NCI-H187 (cell line): ENCODE measurements at regions not wholly inside any gene's neighbourhood (a gene's known extent, or its start where the extent isn't known, plus 50 kb on each side); places are given as distances from the start of the nearest gene placed in this dataset.

Experiments used
- DNase-seq, 2 experiments: peaks; one replicate each; lab custom pipeline; 2025; lab: John Stamatoyannopoulos, UW

- no peak for DNase-seq
Measured at GRCh38 chr5:91283899-91284298, 99.2 kb downstream of the ARRDC3 start.

GRCh38 chr5:91283326-91283725, 99.8 kb downstream of the ARRDC3 start:
- no peak for DNase-seq

- DNase-seq: no peak
Measured at GRCh38 chr5:91282210-91282609, 100.9 kb downstream of the ARRDC3 start.

- no peak for DNase-seq
Measured at GRCh38 chr5:91281401-91281800, 101.7 kb downstream of the ARRDC3 start.

GRCh38 chr5:91280362-91281269, 102.5 kb downstream of the ARRDC3 start:
- peak; percentile 31 to 53 for DNase-seq

GRCh38 chr5:91277840-91278239, 105.3 kb downstream of the ARRDC3 start:
- DNase-seq: no peak

GRCh38 chr5:91277093-91277626, 106.0 kb downstream of the ARRDC3 start:
- DNase-seq: no peak

GRCh38 chr5:91272858-91273257, 110.3 kb downstream of the ARRDC3 start:
- no peak for DNase-seq

GRCh38 chr5:91271999-91272398, 111.1 kb downstream of the ARRDC3 start:
- no peak for DNase-seq

- no peak for DNase-seq
Measured at GRCh38 chr5:91269198-91269597, 113.9 kb downstream of the ARRDC3 start.

- no peak for DNase-seq
Measured at GRCh38 chr5:91266184-91266705, 116.9 kb downstream of the ARRDC3 start.

GRCh38 chr5:91264311-91265051, 118.6 kb downstream of the ARRDC3 start:
- DNase-seq: no peak

GRCh38 chr5:91263898-91264297, 119.2 kb downstream of the ARRDC3 start:
- no peak for DNase-seq

GRCh38 chr5:91257301-91257700, 125.8 kb downstream of the ARRDC3 start:
- no peak for DNase-seq

GRCh38 chr5:91256142-91256524, 127.0 kb downstream of the ARRDC3 start:
- no peak for DNase-seq

- DNase-seq: no peak
Measured at GRCh38 chr5:91255396-91256141, 127.5 kb downstream of the ARRDC3 start.

GRCh38 chr5:91252916-91253315, 130.2 kb downstream of the ARRDC3 start:
- no peak for DNase-seq

GRCh38 chr5:91245871-91246270, 137.2 kb downstream of the ARRDC3 start:
- no peak for DNase-seq

GRCh38 chr5:91245074-91245452, 138.1 kb downstream of the ARRDC3 start:
- no peak for DNase-seq

- DNase-seq: no peak
Measured at GRCh38 chr5:91244380-91245073, 138.6 kb downstream of the ARRDC3 start.

GRCh38 chr5:91243852-91244251, 139.3 kb downstream of the ARRDC3 start:
- no peak for DNase-seq
